B cell (primary cell): ENCODE measurements at regions not wholly inside any gene's neighbourhood (a gene's known extent, or its start where the extent isn't known, plus 50 kb on each side); places are given as distances from the start of the nearest gene placed in this dataset.

Experiments used
- EZH2 ChIP-seq: IDR thresholded peaks from 2 replicates; pipeline ENCODE4 v1.6.1; 2012; ENCODE audit warnings: borderline replicate concordance, low read depth, mild to moderate bottlenecking, moderate library complexity, low read length; ENCODE audit not compliant: insufficient read depth, poor library complexity, severe bottlenecking
- TF ChIP-seq, protein P1 (sequence below): fragments of 200-600 bp; IDR thresholded peaks from one replicate; pipeline ENCODE4 v1.8.0; 2022; ENCODE audit warnings: antibody characterized with exemption, mild to moderate bottlenecking

DNA sequence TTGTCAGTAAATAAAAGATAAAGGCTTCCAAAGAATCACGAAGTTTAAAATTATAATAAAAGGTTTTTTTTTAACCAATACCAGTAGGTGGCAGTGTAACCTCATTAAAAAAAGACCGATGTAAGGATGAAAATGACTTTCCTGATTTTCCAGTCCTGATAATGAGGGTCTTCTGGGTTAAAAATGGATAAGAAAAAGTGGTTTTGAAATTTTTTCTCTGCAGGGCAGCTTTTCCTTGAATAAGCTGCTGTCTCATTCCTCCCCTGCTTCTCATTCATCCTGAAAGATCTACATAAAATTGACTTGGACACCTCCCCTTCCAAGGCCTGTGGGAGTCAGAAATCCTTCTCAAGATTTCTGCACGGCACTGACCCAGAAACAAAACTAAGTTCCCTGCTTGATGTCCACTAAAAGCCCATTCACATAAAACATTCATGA lies 58.9 kb upstream of the FBXO33 start:
- TF ChIP-seq, protein P1, sequence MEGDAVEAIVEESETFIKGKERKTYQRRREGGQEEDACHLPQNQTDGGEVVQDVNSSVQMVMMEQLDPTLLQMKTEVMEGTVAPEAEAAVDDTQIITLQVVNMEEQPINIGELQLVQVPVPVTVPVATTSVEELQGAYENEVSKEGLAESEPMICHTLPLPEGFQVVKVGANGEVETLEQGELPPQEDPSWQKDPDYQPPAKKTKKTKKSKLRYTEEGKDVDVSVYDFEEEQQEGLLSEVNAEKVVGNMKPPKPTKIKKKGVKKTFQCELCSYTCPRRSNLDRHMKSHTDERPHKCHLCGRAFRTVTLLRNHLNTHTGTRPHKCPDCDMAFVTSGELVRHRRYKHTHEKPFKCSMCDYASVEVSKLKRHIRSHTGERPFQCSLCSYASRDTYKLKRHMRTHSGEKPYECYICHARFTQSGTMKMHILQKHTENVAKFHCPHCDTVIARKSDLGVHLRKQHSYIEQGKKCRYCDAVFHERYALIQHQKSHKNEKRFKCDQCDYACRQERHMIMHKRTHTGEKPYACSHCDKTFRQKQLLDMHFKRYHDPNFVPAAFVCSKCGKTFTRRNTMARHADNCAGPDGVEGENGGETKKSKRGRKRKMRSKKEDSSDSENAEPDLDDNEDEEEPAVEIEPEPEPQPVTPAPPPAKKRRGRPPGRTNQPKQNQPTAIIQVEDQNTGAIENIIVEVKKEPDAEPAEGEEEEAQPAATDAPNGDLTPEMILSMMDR: peak; percentile 87
- TF ChIP-seq EZH2: no peak
